Upper lobe of left lung (tissue), 6 donors: ENCODE measurements at regions not wholly inside any gene's neighbourhood (a gene's known extent, or its start where the extent isn't known, plus 50 kb on each side); places are given as distances from the start of the nearest gene placed in this dataset.

ENCODE experiments used
- ATAC-seq, 2 donors: fragments of 200-7000 bp; cut with Tn5 transposase; one replicate each; pipeline ENCODE4 v1.9.1; 2022; ENCODE audit warnings: mild to moderate bottlenecking in 2 of 2, moderate library complexity in 2 of 2; ENCODE audit not compliant: low FRiP score in 2 of 2
- DNase-seq, 2 donors: peaks; one replicate each; pipeline ENCODE4 v3.0.0-alpha.2; 2019 to 2020
- H3K27ac ChIP-seq, 4 donors: fragments of 200-600 bp; sonication (generic); one replicate each; pipeline ENCODE4 v1.5.1; 2016 to 2019
- H3K27me3 ChIP-seq, 4 donors: fragments of 200-600 bp; sonication (generic); one replicate each; pipeline ENCODE4 v1.5.1; 2017 to 2019
- H3K36me3 ChIP-seq, 4 donors: fragments of 200-600 bp; sonication (generic); one replicate each; pipeline ENCODE4 v1.5.1; 2016 to 2019
- H3K4me1 ChIP-seq, 4 donors: fragments of 200-600 bp; sonication (generic); one replicate each; pipeline ENCODE4 v1.5.1; 2018 to 2019
- H3K4me3 ChIP-seq, 4 donors: fragments of 200-600 bp; sonication (generic); one replicate each; pipeline ENCODE4 v1.5.1; 2017 to 2019; ENCODE audit warnings: mild to moderate bottlenecking in 2 of 4, moderate library complexity in 1 of 4
- H3K9me3 ChIP-seq, 4 donors: fragments of 200-600 bp; sonication (generic); one replicate each; pipeline ENCODE4 v1.5.1; 2018 to 2019
- EP300 ChIP-seq, 4 donors: sonication (generic); formaldehyde crosslinking; IDR thresholded peaks; one replicate each; pipeline ENCODE4 v1.5.1; 2017; ENCODE audit warnings: antibody characterized with exemption in 4 of 4, control low read depth in 2 of 4
- POLR2A ChIP-seq, 4 donors: fragments of 450-650 bp; IDR thresholded peaks; one replicate each; pipeline ENCODE4 v1.5.1; 2016 to 2017; ENCODE audit warnings: antibody characterized with exemption in 4 of 4, mild to moderate bottlenecking in 2 of 4
- POLR2AphosphoS5 ChIP-seq, 2 donors: sonication (generic); formaldehyde crosslinking; IDR thresholded peaks; one replicate each; pipeline ENCODE4 v1.5.1; 2017; ENCODE audit warnings: antibody characterized with exemption in 2 of 2
- WGBS, 2 donors: methylation state at CpG; one replicate each; pipeline ENCODE4 v1.1.5; 2017 to 2018; 5-methylcytosine and 5-hydroxymethylcytosine counted together
- TF ChIP-seq, protein P1 (sequence below), 6 experiments: fragments of 450-650 bp in 4 of 6; fragments of 200-600 bp in 2 of 6; sonication (generic) in 2 of 6; IDR thresholded peaks; one replicate each; pipeline ENCODE4 v1.5.1; 2016 to 2019; ENCODE audit warnings: antibody characterized with exemption in 6 of 6
- donor health status: DM: no; HTN: no; CAD: no; lungs with moderate emphysema.
- donor health status: DM: no; HTN: yes; CAD: no; lungs with severe emphysema.

DNA sequence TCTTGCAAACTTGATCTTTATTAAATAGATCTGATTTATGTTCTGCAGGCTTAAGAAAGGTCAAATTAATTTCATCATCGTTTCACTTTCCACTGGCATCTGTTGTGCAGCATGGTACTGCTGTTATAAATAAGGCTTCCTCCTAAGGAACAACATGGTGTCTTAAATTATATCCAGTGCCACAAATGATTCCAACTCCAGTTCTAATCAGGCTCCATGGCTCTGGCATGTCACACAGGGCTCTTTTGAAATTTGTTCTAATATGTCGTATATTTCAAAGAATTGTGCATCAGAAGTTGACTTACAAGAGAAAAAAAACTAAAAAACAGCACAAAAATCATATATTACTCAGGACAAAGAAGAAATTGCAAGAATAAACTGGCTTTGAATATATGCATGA lies 1090.8 kb upstream of the CELF2 start:
- H3K36me3 ChIP-seq: no peaks in the 10 kb centered on the region
- H3K9me3 ChIP-seq: no peaks in the 10 kb centered on the region
- no peak overlapping the region for H3K27ac ChIP-seq
- 59 to 74% methylated on average over 2 of the region's 2 CpGs for WGBS, 2 donors
- no peaks in the 10 kb centered on the region for H3K4me1 ChIP-seq
- H3K4me3 ChIP-seq: no peak overlapping the region
- DNase-seq (no peak), ATAC-seq (no peak)
- no peaks in the 10 kb centered on the region for H3K27me3 ChIP-seq
- TF ChIP-seq POLR2A (IDR thresholded peaks at IDR 0.05) (no peak), POLR2AphosphoS5 (IDR thresholded peaks at IDR 0.05) (no peak), EP300 (IDR thresholded peaks at IDR 0.05) (no peak)
- TF ChIP-seq, protein P1, sequence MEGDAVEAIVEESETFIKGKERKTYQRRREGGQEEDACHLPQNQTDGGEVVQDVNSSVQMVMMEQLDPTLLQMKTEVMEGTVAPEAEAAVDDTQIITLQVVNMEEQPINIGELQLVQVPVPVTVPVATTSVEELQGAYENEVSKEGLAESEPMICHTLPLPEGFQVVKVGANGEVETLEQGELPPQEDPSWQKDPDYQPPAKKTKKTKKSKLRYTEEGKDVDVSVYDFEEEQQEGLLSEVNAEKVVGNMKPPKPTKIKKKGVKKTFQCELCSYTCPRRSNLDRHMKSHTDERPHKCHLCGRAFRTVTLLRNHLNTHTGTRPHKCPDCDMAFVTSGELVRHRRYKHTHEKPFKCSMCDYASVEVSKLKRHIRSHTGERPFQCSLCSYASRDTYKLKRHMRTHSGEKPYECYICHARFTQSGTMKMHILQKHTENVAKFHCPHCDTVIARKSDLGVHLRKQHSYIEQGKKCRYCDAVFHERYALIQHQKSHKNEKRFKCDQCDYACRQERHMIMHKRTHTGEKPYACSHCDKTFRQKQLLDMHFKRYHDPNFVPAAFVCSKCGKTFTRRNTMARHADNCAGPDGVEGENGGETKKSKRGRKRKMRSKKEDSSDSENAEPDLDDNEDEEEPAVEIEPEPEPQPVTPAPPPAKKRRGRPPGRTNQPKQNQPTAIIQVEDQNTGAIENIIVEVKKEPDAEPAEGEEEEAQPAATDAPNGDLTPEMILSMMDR (IDR thresholded peaks at IDR 0.05): no peak

DNA sequence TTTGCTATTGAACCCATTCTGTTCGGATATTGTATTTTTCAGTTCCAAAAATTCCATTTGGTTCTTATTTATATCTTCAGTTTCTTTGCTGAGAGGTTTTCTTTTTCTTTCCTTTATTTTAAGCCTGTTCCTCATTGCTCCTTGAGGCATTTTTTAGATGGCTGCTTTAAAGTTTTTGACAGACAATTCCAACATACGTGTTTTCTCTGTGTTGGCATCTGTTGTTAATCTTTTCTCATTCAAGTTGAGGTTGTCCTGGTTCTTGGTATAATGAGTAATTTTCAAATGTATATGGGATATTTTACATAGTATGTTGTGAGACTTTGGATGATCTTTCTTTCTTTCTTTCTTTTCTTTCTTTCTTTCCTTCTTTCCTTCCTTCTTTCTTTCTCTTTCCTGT lies 1078.0 kb upstream of the CELF2 start:
- H3K4me1 ChIP-seq: no peaks in the 10 kb centered on the region
- H3K9me3 ChIP-seq: no peaks in the 10 kb centered on the region
- no peaks in the 10 kb centered on the region for H3K27me3 ChIP-seq
- 93 to 94% methylated on average over 2 of the region's 2 CpGs for WGBS, 2 donors
- H3K27ac ChIP-seq: no peak overlapping the region
- ATAC-seq: no peak
- H3K36me3 ChIP-seq: no peaks in the 10 kb centered on the region
- TF ChIP-seq EP300 (IDR thresholded peaks at IDR 0.05): no peak
- TF ChIP-seq POLR2A (IDR thresholded peaks at IDR 0.05): no peak
- TF ChIP-seq POLR2AphosphoS5 (IDR thresholded peaks at IDR 0.05): no peak
- TF ChIP-seq, protein P1 (IDR thresholded peaks at IDR 0.05): no peak
- no peak for DNase-seq
- H3K4me3 ChIP-seq: no peak overlapping the region

DNA sequence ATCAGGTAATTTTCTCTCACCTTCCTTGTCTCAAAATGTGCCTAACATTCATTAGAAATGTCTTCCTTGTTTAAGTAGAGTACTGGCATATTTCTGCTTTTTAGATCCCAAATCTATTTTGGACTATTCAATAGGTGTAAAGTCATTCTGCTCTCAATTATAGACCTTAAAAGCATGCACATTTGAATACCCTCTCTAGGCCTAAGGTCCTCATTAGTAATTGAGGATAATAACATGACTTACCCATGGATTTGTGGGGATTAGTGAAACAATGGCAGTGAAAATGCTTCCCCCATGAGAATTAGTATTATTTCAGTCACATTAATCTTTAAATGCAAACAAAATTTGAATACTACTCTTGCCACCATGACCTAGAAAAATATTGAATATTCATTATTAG lies 1073.0 kb upstream of the CELF2 start:
- H3K27ac ChIP-seq: no peak overlapping the region
- no peak overlapping the region for H3K4me3 ChIP-seq
- ATAC-seq: no peak
- H3K36me3 ChIP-seq: no peaks in the 10 kb centered on the region
- DNase-seq: no peak
- no peaks in the 10 kb centered on the region for H3K4me1 ChIP-seq
- no peaks in the 10 kb centered on the region for H3K27me3 ChIP-seq
- TF ChIP-seq, protein P1 (IDR thresholded peaks at IDR 0.05): no peak
- no peak for TF ChIP-seq POLR2A (IDR thresholded peaks at IDR 0.05)
- no peak for TF ChIP-seq EP300 (IDR thresholded peaks at IDR 0.05)
- no peak for TF ChIP-seq POLR2AphosphoS5 (IDR thresholded peaks at IDR 0.05)
- H3K9me3 ChIP-seq: no peaks in the 10 kb centered on the region

DNA sequence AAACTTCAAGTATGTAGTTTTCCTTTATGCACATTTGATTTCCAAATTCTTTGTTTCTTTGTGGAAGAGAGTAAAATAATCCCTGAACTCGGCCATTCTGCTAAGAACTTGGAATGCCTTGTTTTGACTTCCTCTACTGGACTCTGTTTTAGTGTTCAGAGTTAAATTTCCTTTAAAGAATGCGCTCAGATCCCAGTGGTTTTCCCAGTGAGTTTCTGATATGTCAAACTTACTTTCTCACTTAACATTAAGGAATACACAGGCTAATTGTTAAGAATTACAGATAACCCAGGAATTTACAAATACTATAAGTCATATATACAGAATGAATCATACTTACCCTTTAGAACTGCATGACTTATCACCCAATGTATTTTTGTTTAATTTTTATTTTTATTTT lies 1067.6 kb upstream of the CELF2 start:
- WGBS, 2 donors: 74 to 76% methylated on average over 2 of the region's 2 CpGs
- Histone ChIP-seq H3K9me3 (no peaks in the 10 kb centered on the region), H3K27me3 (no peaks in the 10 kb centered on the region), H3K4me3 (no peak overlapping the region), H3K27ac (no peak overlapping the region), H3K36me3 (no peaks in the 10 kb centered on the region), H3K4me1 (no peaks in the 10 kb centered on the region)
- ATAC-seq (no peak), DNase-seq (no peak)
- TF ChIP-seq POLR2AphosphoS5 (IDR thresholded peaks at IDR 0.05): no peak
- TF ChIP-seq, protein P1 (IDR thresholded peaks at IDR 0.05): no peak
- TF ChIP-seq EP300 (IDR thresholded peaks at IDR 0.05): no peak
- TF ChIP-seq POLR2A (IDR thresholded peaks at IDR 0.05): no peak

DNA sequence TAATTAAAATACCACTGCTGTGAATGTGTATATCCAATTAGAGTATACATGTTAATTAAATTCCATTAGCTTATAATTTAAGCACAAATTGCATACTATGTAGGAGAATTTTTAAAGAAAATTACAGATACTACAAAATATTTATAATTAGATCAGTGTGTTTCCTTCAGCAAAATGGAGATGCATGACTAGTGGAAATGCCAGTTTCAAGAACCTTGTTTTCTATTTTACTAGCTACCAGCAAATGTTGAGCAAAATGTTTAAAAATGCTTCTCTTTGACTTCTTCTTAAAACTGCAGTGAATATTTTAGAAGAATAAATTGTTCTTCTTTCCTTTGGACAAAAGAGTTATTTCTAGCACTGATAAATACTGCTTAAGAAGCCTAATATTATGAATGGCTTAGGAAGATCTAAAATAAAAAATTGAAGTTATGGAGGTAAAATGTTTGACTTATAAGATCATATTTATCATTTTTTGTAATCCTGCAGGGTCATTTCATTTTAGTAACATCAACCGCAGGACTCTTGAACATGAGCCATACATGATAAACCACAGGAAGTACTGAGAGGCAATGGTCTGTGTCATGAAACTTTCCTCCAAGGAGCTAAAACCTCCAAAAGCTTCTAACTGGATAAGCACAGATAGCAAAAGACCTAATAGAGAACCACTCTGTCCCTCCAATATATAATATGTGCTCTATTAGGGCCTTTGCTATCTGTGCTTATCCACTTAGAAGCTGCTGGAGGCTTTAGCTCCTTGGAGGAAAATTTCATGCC lies 1066.0 kb upstream of the CELF2 start:
- no peaks in the 10 kb centered on the region for H3K36me3 ChIP-seq
- ATAC-seq (no peak), DNase-seq (no peak)
- H3K27me3 ChIP-seq: no peaks in the 10 kb centered on the region
- no peaks in the 10 kb centered on the region for H3K9me3 ChIP-seq
- no peaks in the 10 kb centered on the region for H3K4me1 ChIP-seq
- H3K4me3 ChIP-seq: no peak overlapping the region
- no peak overlapping the region for H3K27ac ChIP-seq
- TF ChIP-seq POLR2AphosphoS5 (IDR thresholded peaks at IDR 0.05): no peak
- no peak for TF ChIP-seq POLR2A (IDR thresholded peaks at IDR 0.05)
- TF ChIP-seq EP300 (IDR thresholded peaks at IDR 0.05): no peak
- TF ChIP-seq, protein P1 (IDR thresholded peaks at IDR 0.05): no peak
- 79 to 87% methylated on average over 1 of the region's 1 CpG for WGBS, 2 donors
